ENCODE measurements at regions not wholly inside any gene's neighbourhood (a gene's known extent, or its start where the extent isn't known, plus 50 kb on each side); places are given as distances from the start of the nearest gene placed in this dataset.

GRCh38 chr7:85475071-85475470, 288.2 kb upstream of the SEMA3D start:
- DNase-seq, result no peak

DNA sequence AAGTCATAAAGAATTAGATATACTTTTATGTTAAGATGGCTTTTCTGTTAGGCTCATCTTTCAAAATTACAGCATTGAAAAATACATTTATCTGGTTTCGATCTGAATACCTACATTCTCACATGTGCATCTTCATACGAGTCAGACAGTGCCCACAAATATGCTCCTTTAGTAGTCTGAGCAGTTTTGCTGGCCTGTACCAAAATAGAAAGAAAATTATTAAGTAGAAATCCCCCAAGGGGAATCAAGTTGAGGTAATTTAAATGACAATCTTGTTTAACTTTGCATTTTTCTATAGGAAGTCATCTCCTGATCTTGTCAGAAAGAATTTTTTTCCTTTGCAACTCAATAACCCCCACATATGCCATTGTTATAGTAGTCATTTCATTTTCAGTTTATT, 287.4 kb upstream of the SEMA3D start:
- no peak for DNase-seq

GRCh38 chr7:85471740-85472139, 284.9 kb upstream of the SEMA3D start:
- no peak for DNase-seq

DNA sequence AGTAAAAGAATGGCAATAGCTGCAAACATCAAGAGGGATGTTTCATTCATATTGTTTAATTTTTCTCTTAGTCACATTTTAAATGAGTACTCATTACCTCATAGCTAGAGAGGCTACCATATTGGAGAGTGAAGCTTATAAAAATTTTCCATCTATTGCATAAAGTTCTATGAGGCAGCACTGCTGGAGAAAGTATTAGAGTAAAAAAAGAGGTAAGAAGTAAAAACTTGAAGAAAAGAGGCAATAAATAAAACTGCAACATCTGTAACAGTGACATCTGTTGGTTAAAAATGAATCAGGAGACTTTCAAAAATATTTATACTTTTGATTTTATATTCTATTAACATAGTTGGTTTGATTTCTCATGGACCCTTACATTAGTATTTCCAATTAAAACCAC, 284.5 kb upstream of the SEMA3D start:
- DNase-seq, result no peak

DNA sequence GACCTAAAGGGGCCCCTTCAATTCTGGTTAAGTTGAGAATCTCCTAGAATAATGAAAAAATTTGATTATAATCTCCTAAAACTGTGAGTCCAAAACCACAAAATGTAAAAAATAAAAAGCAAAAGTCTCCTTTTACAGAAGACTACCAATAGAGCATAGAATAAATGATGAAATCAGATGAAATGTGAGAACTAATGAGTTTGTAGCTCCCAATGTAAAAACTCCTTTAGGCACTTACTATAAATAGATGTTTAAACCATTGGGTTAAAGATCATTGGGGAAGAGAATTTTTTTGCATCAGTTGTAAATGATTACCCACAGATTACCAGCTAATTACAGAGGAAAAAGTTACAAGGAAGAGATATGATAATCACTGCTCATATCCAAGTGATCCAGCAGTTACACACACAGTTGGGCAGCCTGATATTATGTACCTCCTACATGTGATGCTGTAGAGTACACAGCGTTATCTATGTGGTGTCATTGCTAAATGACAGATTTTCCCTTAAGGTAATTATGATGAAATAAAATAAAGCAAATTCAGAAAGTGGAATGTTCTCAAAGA, 282.7 kb upstream of the SEMA3D start:
- DNase-seq, result no peak

DNA sequence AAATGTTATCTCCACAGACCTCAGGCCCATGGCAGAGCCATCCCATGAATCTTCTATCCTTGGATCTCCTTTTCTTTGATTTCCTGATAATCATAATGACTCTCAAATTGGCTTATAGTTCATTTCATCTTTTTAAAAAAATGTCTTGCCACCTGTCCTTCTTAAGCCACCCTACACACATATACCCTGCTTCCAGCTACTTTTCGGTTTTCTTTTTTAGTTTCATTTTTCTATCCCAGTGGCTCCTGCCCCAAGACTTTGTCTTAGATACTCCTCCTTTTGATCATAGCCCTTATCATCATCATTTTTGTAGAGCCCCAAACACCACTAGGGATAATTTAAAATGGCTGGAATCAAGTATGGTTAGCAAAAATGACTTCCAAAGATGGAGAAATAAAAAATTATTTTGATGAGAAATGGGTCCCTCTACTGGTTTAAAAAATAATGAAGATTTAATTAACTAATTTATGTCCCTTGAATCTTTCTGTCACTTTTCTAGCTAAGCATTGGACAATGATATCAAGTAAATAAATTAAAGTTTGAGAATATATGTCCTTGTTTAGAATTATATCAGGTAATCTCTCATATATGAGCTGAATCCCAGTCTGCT, 277.3 kb upstream of the SEMA3D start:
- DNase-seq, result no peak

DNA sequence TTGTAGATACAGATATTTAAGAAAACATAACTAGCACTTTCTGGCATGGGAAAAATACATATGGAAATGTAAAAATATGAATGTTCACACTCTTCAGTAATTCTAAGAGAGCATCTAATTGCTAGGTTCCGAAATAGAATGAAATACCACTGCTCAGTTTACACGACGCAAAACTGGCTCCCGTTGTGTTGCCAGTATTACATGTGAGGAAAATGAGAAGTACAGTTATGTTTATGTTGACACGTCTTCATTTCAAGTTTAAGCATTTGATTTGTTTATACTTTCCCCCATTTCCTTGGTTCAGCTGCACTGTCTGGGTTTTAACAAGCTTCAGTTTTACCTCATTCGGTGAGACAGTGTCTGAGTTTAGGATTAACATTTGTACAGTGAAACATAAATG, 275.8 kb upstream of the SEMA3D start:
- no peak for DNase-seq

DNA sequence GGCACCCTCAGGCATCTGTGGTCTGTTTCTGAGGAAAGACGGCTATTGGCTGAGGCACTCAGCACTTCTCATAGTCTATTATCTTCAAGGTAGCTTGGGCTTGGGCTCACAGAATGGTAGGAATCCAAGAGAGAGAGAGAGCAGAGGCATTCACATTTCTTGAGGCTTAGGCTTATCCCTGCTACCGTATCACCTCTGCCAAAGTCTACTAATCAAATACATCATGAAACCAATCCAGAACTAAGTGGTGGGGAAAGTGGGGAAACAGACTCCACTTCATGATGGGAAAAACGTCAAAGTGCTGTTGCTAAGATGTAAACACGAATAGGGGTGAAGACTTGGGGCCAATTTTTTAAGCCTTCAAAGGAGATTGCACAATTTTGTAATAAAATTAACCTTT, 271.1 kb upstream of the SEMA3D start:
- no peak for DNase-seq

DNA sequence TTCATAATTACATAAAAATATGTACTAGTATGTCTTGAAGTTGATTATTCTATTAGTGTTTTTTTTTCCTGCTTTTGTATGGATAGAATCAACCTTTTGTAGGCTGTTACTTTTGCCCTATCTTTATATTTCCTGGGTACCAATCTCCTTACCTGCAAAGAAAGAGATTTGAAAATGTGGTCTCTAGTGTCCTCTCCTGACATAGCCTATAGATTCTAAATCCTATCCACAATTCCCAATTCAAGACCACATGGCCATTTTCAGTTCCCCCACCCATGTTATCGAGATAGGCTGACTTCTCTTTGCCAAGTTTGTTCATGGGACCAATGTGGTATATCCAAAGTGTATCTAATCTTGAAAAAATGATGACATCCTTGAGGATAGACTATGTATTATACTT, 269.4 kb upstream of the SEMA3D start:
- DNase-seq, result no peak

GRCh38 chr7:85454904-85455303, 268.0 kb upstream of the SEMA3D start:
- no peak for DNase-seq

DNA sequence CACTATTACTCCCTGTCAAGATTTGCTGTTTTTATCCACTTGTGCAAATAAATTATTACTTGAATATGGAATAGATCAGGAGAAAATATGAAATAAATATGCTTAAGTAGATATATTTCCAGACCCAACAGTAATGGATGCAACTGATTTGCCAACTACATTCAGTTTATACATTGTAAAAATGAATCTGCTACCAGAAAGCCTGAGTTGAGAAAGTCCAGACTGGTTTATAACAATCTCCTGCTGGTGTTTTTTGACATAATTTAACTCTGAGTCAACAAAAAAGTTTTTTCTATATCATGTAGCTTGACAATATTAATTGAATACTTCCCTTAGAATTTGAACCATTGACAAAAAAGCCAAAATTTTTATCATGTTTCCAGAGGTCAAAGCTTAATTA, 265.8 kb upstream of the SEMA3D start:
- no peak for DNase-seq

DNA sequence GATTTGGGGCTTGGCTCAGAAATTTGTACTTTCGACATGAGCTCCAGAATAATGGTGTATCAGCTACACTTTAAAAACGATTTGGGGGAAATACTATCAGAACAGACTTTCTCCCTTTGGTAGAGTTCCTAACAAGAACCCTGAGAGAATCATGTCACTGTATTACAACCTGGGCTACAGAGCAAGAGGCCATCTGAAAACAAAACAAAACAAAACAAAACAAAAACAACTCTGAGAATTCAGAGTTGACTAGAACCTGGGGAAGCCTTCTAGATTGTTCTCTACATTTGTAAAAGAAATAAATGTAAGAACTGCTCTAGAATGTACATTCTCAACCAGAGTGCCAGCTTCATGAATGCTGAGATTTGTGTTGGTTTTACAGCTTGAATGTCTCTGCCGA, 262.6 kb upstream of the SEMA3D start:
- DNase-seq, result no peak

GRCh38 chr7:85447004-85447403, 260.1 kb upstream of the SEMA3D start:
- DNase-seq, result no peak

GRCh38 chr7:85426487-85426960, 239.7 kb upstream of the SEMA3D start:
- no peak for DNase-seq

GRCh38 chr7:85424298-85424697, 237.4 kb upstream of the SEMA3D start:
- no peak for DNase-seq

DNA sequence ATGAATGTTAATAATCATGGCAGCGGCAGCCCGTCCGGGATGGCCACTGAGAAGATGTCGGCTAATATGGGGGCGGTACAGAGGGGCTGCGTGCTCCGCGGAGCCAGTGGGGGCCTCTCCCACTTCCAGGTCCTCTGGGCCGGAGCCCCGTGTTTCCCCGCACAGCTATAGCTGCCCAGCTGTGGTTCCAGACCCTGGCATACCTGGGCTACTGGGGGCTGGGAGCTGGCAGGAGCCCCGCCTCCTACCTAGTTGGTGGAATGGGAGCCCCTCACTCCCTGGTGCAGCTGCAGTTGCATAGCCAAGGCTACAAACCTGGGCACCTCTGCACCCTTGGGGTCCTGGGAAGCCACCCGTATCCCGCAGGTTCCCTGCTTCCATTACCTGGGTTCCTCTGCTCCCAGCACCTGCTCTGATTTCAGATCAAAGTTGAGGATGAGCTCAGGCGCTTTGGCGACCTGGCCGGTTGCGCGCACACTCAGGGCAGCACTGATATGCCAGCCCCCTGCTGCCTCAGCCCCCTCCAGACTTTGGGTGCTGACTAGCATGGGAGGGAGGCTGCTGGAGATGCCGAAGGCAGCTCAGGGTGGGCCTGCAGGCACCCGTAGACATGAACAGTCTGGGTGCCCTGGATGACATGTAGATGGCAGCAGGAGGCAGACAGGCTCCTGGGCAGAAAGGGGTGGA, 236.5 kb upstream of the SEMA3D start:
- DNase-seq, result no peak

DNA sequence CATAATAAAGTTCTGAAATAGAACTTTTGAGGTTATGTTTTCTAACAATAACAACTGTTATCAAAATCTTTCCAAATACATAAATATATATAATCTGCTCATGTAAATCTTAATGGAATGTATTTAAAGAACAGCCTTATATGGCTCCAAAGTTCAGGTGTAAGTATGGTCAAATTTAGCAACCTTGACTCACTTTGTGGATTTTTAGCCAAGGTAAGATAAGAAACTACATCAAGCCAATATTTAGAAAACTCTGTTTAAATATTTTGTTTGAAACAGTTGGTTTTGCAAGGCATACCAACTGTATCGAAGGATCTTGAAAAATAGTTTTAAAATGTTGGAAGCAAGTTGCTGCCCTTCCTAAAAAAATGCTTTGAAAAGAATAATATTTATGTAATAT, 228.9 kb upstream of the SEMA3D start:
- DNase-seq, result no peak

DNA sequence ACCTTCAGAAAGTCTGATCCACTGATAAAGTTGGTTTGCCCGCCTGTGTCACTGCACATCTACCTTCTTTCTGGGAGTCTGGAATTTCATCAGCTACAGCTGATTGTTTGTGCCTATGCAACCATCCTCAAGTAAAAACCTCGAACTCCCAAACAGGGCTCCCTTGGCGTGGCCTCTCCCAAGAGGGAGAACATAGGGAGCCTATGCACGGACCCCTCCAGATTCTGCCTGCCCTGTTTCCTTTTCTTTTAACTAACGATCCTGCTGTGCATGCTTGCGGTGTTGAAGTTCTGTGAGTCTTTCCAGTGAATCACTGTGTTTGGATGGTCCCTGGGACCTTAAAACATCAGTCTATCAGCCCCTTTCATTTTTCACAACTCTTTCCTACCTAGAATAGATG, 226.9 kb upstream of the SEMA3D start:
- no peak for DNase-seq

- DNase-seq, result no peak
These were observed 226.1 kb upstream of the SEMA3D start for GRCh38 chr7:85412912-85413311.

- DNase-seq, result no peak
These were observed 220.5 kb upstream of the SEMA3D start for GRCh38 chr7:85407391-85407790.

DNA sequence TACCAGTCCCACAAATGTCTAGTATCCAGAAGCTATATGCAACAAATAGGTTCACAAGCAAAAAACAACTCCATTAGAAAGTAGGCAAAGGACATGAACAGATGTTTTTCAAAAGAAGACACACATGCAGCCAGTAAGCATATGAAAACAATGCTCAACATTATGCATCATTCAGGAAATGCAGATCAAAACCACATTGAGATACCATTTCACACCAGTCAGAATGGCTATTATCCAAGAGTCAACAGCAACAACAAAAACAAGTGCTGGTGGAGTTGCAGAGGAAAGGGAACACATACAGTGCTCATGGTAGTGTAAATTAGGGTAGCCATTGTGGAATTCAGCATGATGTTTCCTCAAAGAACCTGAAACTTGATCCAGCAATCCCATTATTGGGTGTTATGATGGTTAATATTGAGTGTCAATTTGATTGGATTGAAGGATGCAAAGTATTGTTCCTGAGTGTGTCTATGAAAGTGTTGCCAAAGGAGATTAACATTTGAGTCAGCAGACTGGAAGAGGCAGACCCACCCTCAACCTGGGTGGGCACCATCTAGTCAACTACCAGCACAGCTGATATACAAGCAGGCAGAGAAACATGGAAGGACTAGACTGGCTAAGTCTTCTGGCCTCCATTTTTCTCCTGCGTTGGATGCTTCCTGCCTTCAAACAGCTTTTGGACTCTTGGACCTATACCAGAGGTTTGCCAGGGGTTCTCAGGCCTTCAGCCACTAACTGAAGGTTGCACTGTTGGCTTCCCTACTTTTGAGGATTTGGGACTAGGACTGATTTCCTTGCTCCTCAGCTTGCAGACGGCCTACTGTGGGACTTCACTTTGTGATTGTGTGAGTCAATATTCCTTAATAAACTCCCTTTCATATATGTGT, 218.4 kb upstream of the SEMA3D start:
- DNase-seq, result no peak

- no peak for DNase-seq
These were observed 209.8 kb upstream of the SEMA3D start for GRCh38 chr7:85396676-85397075.

GRCh38 chr7:85392789-85393188, 205.9 kb upstream of the SEMA3D start:
- no peak for DNase-seq

DNA sequence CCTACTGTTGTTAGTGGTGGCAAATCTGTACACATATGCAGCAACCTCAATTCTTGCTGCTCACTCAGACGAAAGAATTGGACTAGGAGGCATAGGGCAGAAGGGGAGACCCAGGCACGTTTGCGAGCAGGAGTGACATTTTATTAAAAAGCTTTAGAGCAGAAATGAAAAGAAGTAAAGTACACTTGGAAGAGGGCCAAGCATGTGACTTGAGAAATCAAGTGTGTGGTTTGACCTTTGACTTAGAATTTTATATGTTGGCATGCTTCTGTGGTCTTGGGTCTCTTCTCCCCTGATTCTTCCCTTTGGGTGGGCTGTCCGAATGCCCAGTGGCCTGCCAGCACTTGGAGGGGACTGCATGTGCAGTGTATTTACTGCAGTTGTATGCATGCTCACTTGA, 205.5 kb upstream of the SEMA3D start:
- DNase-seq, result no peak
